ENCODE measurements at regions not wholly inside any gene's neighbourhood (a gene's known extent, or its start where the extent isn't known, plus 50 kb on each side); places are given as distances from the start of the nearest gene placed in this dataset.

DNA sequence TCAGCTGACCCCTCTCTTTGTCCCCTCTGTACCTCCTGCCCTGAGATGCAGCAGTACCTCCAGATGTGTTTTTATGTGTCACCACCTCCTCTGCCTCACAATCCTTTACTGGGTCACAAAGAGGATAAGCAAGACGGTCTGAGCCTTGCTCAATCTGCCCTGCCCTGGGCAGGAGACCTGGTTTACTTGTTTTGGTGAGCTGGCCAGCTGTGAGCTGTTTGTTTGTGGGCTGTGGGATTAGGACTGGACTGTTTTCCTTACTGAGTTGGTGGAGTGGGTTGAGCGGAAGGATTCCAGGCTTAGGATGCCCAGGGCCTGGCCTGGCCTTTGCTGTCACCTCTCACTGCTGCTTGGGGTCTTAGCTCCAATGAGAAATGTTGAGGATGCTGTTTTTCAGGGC is 299.5 kb downstream of the SRBD1 start:
- H3K4me1 ChIP-seq (replicated peaks in 1 of 2): no peaks in the 10 kb centered on the region
- whole genome bisulfite sequencing, 4 donors: 66 to 82% (median 67%) methylated on average over 2 of the region's 2 CpGs
- H3K4me3 ChIP-seq: no peak overlapping the region
- H3K27ac ChIP-seq: no peak overlapping the region
- H3K9me3 ChIP-seq (replicated peaks in 1 of 3): no peaks in the 10 kb centered on the region
- no peaks in the 10 kb centered on the region for H3K27me3 ChIP-seq
- TF ChIP-seq, protein P1, sequence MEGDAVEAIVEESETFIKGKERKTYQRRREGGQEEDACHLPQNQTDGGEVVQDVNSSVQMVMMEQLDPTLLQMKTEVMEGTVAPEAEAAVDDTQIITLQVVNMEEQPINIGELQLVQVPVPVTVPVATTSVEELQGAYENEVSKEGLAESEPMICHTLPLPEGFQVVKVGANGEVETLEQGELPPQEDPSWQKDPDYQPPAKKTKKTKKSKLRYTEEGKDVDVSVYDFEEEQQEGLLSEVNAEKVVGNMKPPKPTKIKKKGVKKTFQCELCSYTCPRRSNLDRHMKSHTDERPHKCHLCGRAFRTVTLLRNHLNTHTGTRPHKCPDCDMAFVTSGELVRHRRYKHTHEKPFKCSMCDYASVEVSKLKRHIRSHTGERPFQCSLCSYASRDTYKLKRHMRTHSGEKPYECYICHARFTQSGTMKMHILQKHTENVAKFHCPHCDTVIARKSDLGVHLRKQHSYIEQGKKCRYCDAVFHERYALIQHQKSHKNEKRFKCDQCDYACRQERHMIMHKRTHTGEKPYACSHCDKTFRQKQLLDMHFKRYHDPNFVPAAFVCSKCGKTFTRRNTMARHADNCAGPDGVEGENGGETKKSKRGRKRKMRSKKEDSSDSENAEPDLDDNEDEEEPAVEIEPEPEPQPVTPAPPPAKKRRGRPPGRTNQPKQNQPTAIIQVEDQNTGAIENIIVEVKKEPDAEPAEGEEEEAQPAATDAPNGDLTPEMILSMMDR (IDR thresholded peaks at IDR 0.05): no peak
- no peak for TF ChIP-seq POLR2A (IDR thresholded peaks at IDR 0.05)
- DNase-seq: no peak
- H3K36me3 ChIP-seq (replicated peaks in 1 of 2): no peaks in the 10 kb centered on the region
- intact Hi-C loops (cut with DNase I): no loop called here

DNA sequence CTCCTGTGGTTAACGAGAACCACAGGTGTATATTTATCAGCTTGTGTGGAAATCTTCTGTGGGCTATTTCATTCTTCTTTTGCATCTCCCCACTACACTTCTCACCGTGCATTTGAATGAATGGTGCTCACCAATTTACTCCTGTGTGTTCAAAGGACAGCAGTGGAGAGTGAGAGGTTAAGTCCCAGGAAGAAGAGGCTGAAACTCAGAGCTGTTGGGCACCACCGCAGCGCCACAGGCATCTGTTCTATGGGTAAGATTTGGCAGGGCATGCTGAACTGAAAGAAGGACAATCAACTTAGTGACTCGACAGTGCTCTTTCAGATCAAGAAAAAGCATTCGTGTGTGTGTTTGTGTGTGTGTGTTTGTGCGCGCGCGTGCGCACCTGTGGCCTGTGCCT is 297.9 kb upstream of the SIX2 start:
- intact Hi-C loops (cut with DNase I): no loop called here
- Histone ChIP-seq H3K27me3 (no peaks in the 10 kb centered on the region), H3K27ac (no peak overlapping the region), H3K4me3 (no peak overlapping the region), H3K9me3 (replicated peaks in 1 of 3) (no peaks in the 10 kb centered on the region), H3K36me3 (replicated peaks in 1 of 2) (no peaks in the 10 kb centered on the region), H3K4me1 (replicated peaks in 1 of 2) (no peaks in the 10 kb centered on the region)
- WGBS, 4 donors: 80 to 93% (median 90%) methylated on average over 11 of the region's 11 CpGs
- TF ChIP-seq, protein P1 (IDR thresholded peaks at IDR 0.05): no peak
- TF ChIP-seq POLR2A (IDR thresholded peaks at IDR 0.05): no peak
- no peak for DNase-seq

DNA sequence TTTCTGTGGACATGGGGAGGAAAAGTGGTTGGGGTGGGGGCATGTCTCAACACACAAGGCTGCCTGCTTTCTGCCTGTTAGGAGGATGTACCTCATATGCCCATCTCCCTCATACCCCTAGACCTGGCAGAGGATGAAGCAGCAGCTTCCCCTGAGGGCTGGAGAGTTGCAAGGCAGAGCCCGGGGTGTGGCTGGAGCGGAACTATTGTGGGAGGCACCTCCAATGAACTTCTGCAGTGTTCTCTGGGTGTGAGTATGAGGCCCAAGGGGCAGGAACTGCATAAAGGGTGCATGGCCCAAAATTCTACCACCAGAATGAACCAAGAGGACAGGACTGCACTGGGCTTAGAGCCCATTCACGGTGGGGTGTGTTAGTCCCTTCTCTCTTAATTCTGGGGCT is 296.3 kb upstream of the SIX2 start:
- no peak overlapping the region for H3K4me3 ChIP-seq
- no peak for DNase-seq
- intact Hi-C loops (cut with DNase I): no loop called here
- no peak overlapping the region for H3K27ac ChIP-seq
- WGBS, 4 donors: 89 to 100% (median 91%) methylated on average over 3 of the region's 3 CpGs
- no peaks in the 10 kb centered on the region for H3K4me1 ChIP-seq (replicated peaks in 1 of 2)
- H3K36me3 ChIP-seq (replicated peaks in 1 of 2): no peaks in the 10 kb centered on the region
- H3K27me3 ChIP-seq: no peaks in the 10 kb centered on the region
- TF ChIP-seq POLR2A (IDR thresholded peaks at IDR 0.05): no peak
- TF ChIP-seq, protein P1 (IDR thresholded peaks at IDR 0.05): no peak
- no peaks in the 10 kb centered on the region for H3K9me3 ChIP-seq (replicated peaks in 1 of 3)

DNA sequence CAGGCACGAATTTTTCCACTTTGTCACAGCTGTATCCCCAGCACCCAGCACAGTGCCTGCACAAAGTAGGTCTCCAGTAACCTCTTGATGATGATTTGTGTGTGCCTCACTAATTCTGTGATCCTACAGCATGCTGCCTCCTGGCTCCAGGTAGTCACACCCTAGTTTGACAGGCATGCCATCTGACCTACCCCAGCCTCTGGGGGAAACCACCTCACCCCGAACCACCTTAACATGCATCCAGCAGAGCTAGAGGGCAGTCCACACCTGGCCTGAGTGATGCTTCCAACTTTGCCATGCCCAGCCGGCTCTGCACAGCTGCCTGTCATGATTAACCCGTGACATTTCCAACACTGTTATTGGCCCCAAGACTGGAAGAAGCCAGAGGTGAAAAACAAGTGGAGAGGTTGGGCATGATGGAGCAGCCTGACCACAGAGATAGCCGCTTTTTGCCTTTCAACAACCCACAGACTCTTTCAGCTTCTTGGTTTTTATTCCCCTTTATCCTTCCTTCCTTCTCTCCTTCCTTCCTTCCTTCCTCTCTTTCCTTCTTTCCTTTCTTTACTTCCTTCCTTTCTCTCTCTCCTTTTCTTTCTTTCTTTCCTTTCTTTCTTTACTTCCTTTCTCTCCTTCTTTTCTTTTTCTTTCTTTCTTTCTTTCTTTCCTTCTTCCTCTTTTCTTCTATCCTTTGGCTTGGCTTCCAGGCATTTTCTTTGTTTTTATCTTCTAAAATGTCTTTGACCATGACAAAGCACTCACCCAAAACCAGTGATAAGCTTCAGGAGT is 294.4 kb upstream of the SIX2 start:
- Histone ChIP-seq H3K27ac (no peak overlapping the region), H3K27me3 (no peaks in the 10 kb centered on the region), H3K36me3 (replicated peaks in 1 of 2) (no peaks in the 10 kb centered on the region), H3K4me1 (replicated peaks in 1 of 2) (no peaks in the 10 kb centered on the region), H3K9me3 (replicated peaks in 1 of 3) (no peaks in the 10 kb centered on the region), H3K4me3 (no peak overlapping the region)
- WGBS, 4 donors: 72 to 83% (median 75%) methylated on average over 4 to 5 of the region's 5 CpGs
- intact Hi-C loops (cut with DNase I): no loop called here
- TF ChIP-seq POLR2A (IDR thresholded peaks at IDR 0.05): no peak
- TF ChIP-seq, protein P1 (IDR thresholded peaks at IDR 0.05): no peak
- DNase-seq: no peak
